SK-N-SH (cell line): ENCODE measurements at regions not wholly inside any gene's neighbourhood (a gene's known extent, or its start where the extent isn't known, plus 50 kb on each side); places are given as distances from the start of the nearest gene placed in this dataset.

Experiments used
- CHD2 ChIP-seq: fragments of 150-350 bp; IDR thresholded peaks from 2 replicates; pipeline ENCODE4 v1.6.1; 2018; ENCODE audit warnings: low read length; ENCODE audit not compliant: partially characterized antibody
- CTCF ChIP-seq: fragments of 200-600 bp; sonication (generic); IDR thresholded peaks from 2 replicates; pipeline ENCODE4 v1.6.1; 2017; ENCODE audit warnings: antibody characterized with exemption, mild to moderate bottlenecking, moderate library complexity
- FOXM1 ChIP-seq: IDR thresholded peaks from 2 replicates; pipeline ENCODE4 v1.4.0; 2012; ENCODE audit warnings: low read depth, mild to moderate bottlenecking
- GABPA ChIP-seq: IDR thresholded peaks from 2 replicates; pipeline ENCODE4 v1.4.0; 2012; ENCODE audit warnings: low read depth, mild to moderate bottlenecking
- GATA2 ChIP-seq: sonication (generic); formaldehyde crosslinking; IDR thresholded peaks from 2 replicates; pipeline ENCODE4 v1.5.0; 2020; ENCODE audit warnings: mild to moderate bottlenecking, missing genetic modification reagents
- MXI1 ChIP-seq: IDR thresholded peaks from 2 replicates; pipeline ENCODE4 v1.6.1; 2012; ENCODE audit warnings: mild to moderate bottlenecking, low read depth, low read length, improper control_type of control experiment
- POLR2AphosphoS5 ChIP-seq: IDR thresholded peaks from 2 replicates; pipeline ENCODE4 v1.6.1; 2012; ENCODE audit warnings: low read depth, low read length
- REST ChIP-seq: IDR thresholded peaks from 2 replicates; pipeline ENCODE4 v1.6.1; 2012; ENCODE audit warnings: mild to moderate bottlenecking, low read depth, low read length, moderate library complexity
- SIN3A ChIP-seq: IDR thresholded peaks from 2 replicates; pipeline ENCODE4 v1.6.1; 2012; ENCODE audit warnings: low read depth, mild to moderate bottlenecking, low read length, moderate library complexity, borderline replicate concordance
- YY1 ChIP-seq: IDR thresholded peaks from 2 replicates; pipeline ENCODE4 v1.4.0; 2012; ENCODE audit warnings: low read depth, mild to moderate bottlenecking
- TF ChIP-seq, protein P1 (sequence below): IDR thresholded peaks from 2 replicates; pipeline ENCODE4 v1.4.0; 2012; ENCODE audit warnings: low read depth, borderline replicate concordance

DNA sequence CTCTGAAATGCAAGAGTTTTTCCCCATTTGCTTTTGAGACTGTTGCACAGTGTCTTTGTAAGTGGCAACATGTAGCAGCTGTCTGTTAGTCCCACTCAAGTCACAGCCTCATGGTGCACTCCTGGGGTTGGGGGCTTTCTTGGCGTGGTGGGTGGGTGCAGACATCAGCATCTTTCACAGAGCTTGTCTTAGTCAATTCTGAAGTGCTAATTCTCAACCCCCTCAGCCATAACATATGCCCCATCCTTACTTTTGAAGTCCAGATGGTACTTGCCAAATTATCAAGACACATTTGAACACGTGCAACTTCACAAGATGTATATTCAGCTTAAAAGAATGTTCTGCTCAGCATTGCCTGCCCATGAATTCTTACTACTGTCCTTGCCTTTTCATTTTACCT is 87.1 kb downstream of the VCAM1 start:
- TF ChIP-seq MXI1 (no peak), CTCF (no peak), GATA2 (CRISPR knock-in tag) (no peak), GABPA (no peak), POLR2AphosphoS5 (no peak), REST (no peak), FOXM1 (no peak), SIN3A (no peak), CHD2 (no peak), YY1 (no peak)
- TF ChIP-seq, protein P1, sequence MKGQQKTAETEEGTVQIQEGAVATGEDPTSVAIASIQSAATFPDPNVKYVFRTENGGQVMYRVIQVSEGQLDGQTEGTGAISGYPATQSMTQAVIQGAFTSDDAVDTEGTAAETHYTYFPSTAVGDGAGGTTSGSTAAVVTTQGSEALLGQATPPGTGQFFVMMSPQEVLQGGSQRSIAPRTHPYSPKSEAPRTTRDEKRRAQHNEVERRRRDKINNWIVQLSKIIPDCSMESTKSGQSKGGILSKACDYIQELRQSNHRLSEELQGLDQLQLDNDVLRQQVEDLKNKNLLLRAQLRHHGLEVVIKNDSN = no peak
